ENCODE measurements at regions not wholly inside any gene's neighbourhood (a gene's known extent, or its start where the extent isn't known, plus 50 kb on each side); places are given as distances from the start of the nearest gene placed in this dataset.
"Not testable (repeated sequence)": the region's sequence is repeated elsewhere in the genome, so short reads cannot be mapped to it uniquely, and the experiment has no call there.

GRCh38 chr13:18824678-18825077, 356.9 kb downstream of the TUBA3C start:
- DNase-seq (ENCODE audit: low spot score) = not testable (repeated sequence)

GRCh38 chr13:18822655-18823639, 358.7 kb downstream of the TUBA3C start:
- DNase-seq (ENCODE audit: low spot score) = not testable (repeated sequence)

- not testable (repeated sequence) for DNase-seq (ENCODE audit: low spot score)
Observed at GRCh38 chr13:18773988-18774387, 407.6 kb downstream of the TUBA3C start.

- not testable (repeated sequence) for DNase-seq (ENCODE audit: low spot score)
Observed at GRCh38 chr13:18741696-18742095, 439.9 kb downstream of the TUBA3C start.

- DNase-seq (ENCODE audit: low spot score) = no peak
Observed at GRCh38 chr13:18739310-18739709, 442.3 kb downstream of the TUBA3C start.

- DNase-seq (ENCODE audit: low spot score) = not testable (repeated sequence)
Observed at GRCh38 chr13:18738086-18738485, 443.5 kb downstream of the TUBA3C start.

- not testable (repeated sequence) for DNase-seq (ENCODE audit: low spot score)
Observed at GRCh38 chr13:18727138-18727537, 454.5 kb downstream of the TUBA3C start.

GRCh38 chr13:18726524-18726923, 455.1 kb downstream of the TUBA3C start:
- not testable (repeated sequence) for DNase-seq (ENCODE audit: low spot score)

- DNase-seq (ENCODE audit: low spot score) = not testable (repeated sequence)
Observed at GRCh38 chr13:18725242-18725822, 456.3 kb downstream of the TUBA3C start.

- no peak for DNase-seq (ENCODE audit: low spot score)
Observed at GRCh38 chr13:18714889-18715288, 466.7 kb downstream of the TUBA3C start.

GRCh38 chr13:18710673-18711072, 471.0 kb downstream of the TUBA3C start:
- DNase-seq (ENCODE audit: low spot score) = not testable (repeated sequence)

GRCh38 chr13:18706538-18706937, 475.1 kb downstream of the TUBA3C start:
- not testable (repeated sequence) for DNase-seq (ENCODE audit: low spot score)

GRCh38 chr13:18702464-18703247, 479.0 kb downstream of the TUBA3C start:
- DNase-seq (ENCODE audit: low spot score) = not testable (repeated sequence)

- not testable (repeated sequence) for DNase-seq (ENCODE audit: low spot score)
Observed at GRCh38 chr13:18698332-18698731, 483.3 kb downstream of the TUBA3C start.

GRCh38 chr13:18697851-18698250, 483.8 kb downstream of the TUBA3C start:
- DNase-seq (ENCODE audit: low spot score) = not testable (repeated sequence)

- DNase-seq (ENCODE audit: low spot score) = not testable (repeated sequence)
Observed at GRCh38 chr13:18697221-18697620, 484.4 kb downstream of the TUBA3C start.

GRCh38 chr13:18677403-18677802, 504.2 kb downstream of the TUBA3C start:
- DNase-seq (ENCODE audit: low spot score) = not testable (repeated sequence)

- not testable (repeated sequence) for DNase-seq (ENCODE audit: low spot score)
Observed at GRCh38 chr13:18675268-18675667, 506.4 kb downstream of the TUBA3C start.

- DNase-seq (ENCODE audit: low spot score) = not testable (repeated sequence)
Observed at GRCh38 chr13:18673794-18674193, 507.8 kb downstream of the TUBA3C start.

GRCh38 chr13:18666585-18666984, 515.0 kb downstream of the TUBA3C start:
- DNase-seq (ENCODE audit: low spot score) = not testable (repeated sequence)

- DNase-seq (ENCODE audit: low spot score) = not testable (repeated sequence)
Observed at GRCh38 chr13:18665716-18666115, 515.9 kb downstream of the TUBA3C start.

GRCh38 chr13:18665124-18665523, 516.5 kb downstream of the TUBA3C start:
- not testable (repeated sequence) for DNase-seq (ENCODE audit: low spot score)

Measured in COLO829 (cell line).